ENCODE measurements at regions not wholly inside any gene's neighbourhood (a gene's known extent, or its start where the extent isn't known, plus 50 kb on each side); places are given as distances from the start of the nearest gene placed in this dataset.

DNA sequence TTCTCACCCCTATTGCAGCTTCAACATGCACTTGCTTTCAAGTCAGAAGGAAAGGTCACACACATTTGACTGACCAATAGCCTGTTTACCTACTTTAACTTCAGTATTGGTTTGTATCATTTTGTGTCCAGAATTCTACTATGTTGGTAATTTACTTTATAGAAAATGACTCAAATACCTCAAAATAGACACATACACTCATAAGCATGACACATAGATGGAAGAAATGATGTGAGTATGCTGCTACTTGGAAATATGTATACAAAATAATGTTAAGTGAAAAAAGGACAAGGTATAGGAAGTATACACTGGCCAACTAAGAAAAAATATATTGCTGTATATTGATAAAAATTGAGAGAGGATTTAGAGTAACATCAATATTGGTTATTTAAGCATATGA lies 98.8 kb upstream of the CASK start:
- TF ChIP-seq, protein P1, sequence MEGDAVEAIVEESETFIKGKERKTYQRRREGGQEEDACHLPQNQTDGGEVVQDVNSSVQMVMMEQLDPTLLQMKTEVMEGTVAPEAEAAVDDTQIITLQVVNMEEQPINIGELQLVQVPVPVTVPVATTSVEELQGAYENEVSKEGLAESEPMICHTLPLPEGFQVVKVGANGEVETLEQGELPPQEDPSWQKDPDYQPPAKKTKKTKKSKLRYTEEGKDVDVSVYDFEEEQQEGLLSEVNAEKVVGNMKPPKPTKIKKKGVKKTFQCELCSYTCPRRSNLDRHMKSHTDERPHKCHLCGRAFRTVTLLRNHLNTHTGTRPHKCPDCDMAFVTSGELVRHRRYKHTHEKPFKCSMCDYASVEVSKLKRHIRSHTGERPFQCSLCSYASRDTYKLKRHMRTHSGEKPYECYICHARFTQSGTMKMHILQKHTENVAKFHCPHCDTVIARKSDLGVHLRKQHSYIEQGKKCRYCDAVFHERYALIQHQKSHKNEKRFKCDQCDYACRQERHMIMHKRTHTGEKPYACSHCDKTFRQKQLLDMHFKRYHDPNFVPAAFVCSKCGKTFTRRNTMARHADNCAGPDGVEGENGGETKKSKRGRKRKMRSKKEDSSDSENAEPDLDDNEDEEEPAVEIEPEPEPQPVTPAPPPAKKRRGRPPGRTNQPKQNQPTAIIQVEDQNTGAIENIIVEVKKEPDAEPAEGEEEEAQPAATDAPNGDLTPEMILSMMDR (IDR thresholded peaks at IDR 0.05), result no peak
- TF ChIP-seq POLR2AphosphoS5 (IDR thresholded peaks at IDR 0.05) (no peak), POLR2A (IDR thresholded peaks at IDR 0.05) (no peak), EP300 (IDR thresholded peaks at IDR 0.05; ENCODE audit: low read depth) (no peak)

All from transverse colon (tissue), 4 donors.